Thyroid gland (tissue), 4 donors: ENCODE measurements at regions not wholly inside any gene's neighbourhood (a gene's known extent, or its start where the extent isn't known, plus 50 kb on each side); places are given as distances from the start of the nearest gene placed in this dataset.

Experiments used
- CTCF ChIP-seq, 6 experiments: fragments of 200-600 bp in 3 of 6; fragments of 450-650 bp in 3 of 6; sonication (generic) in 3 of 6; IDR thresholded peaks; one replicate each; pipeline ENCODE4 v1.5.1; 2016 to 2019; ENCODE audit warnings: antibody characterized with exemption in 6 of 6, mild to moderate bottlenecking in 2 of 6, inconsistent platforms in 1 of 6, moderate library complexity in 1 of 6
- POLR2A ChIP-seq, 2 donors: fragments of 450-650 bp; IDR thresholded peaks; one replicate each; pipeline ENCODE4 v1.6.1; 2017; ENCODE audit warnings: antibody characterized with exemption in 2 of 2, mild to moderate bottlenecking in 2 of 2, moderate library complexity in 1 of 2

GRCh38 chr2:64205415-64205814, 61.2 kb upstream of the PELI1 start:
- TF ChIP-seq POLR2A (IDR thresholded peaks at IDR 0.05) = no peak
- TF ChIP-seq CTCF (IDR thresholded peaks at IDR 0.05) = no peak
